HG03097 (cell line): ENCODE measurements at regions not wholly inside any gene's neighbourhood (a gene's known extent, or its start where the extent isn't known, plus 50 kb on each side); places are given as distances from the start of the nearest gene placed in this dataset.
A peak's percentile ranks its signal among the peaks of the same experiment; 100 is the strongest.

Source experiments
- ATAC-seq: cut with Tn5 transposase; IDR thresholded peaks from one replicate; pipeline ENCODE4 v1.9.1; 2021; ENCODE audit not compliant: unreplicated experiment, low FRiP score

DNA sequence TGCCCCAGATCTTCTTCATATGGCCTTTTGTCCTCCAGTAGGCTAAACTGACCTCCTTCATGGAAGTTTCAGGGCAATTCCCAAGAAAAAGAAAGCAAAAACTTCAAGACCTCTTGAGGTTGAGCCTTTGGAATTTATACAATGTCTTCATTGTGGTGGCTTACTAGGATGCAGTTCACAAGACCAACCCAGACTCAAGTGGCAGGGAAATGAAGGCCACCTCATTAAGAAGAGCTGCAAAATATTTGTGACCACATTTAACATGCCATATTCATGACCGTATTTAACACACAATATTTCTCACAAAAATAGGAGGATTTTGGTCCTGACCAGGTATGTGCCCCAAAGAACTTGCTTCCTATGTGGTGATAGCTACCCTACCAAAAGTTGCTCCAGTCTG, 605.5 kb upstream of the PITX2 start:
- ATAC-seq: no peak

DNA sequence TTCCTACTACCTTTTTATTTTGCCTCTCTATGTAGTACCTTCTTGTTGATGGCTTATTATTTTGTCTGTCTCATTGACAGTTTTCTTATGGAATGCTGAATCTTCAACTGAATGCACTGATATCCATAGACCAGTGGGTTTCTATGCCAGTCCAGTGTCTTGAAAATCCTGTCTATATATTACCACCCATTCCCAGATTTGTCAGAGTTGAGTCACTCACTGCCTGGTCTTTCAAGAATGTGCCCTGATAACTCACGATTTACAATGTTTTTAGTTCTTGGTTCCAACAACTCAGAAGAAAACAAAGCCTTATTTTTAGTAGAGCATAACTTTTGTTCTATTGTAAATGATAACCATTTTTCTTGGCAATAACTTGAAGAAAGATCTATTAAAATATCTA, 606.0 kb upstream of the PITX2 start:
- no peak for ATAC-seq

DNA sequence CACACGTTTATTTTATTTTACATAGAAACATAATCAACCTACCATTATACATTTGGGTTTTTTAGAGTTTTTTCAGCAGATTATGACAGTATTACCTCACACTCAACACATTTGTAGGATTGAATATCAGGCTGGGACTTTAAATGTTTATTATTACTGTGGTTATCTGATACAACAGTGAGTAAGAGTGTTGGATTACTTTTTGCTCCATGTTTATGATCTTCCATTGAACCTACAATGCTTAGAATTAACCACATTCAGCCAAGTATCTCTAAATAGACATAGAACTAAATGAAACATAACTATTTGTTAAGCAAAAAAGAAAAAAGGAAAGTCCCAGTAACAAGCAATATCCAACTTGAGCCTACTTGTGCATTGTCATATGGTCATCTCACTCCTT, 607.4 kb upstream of the PITX2 start:
- no peak for ATAC-seq

DNA sequence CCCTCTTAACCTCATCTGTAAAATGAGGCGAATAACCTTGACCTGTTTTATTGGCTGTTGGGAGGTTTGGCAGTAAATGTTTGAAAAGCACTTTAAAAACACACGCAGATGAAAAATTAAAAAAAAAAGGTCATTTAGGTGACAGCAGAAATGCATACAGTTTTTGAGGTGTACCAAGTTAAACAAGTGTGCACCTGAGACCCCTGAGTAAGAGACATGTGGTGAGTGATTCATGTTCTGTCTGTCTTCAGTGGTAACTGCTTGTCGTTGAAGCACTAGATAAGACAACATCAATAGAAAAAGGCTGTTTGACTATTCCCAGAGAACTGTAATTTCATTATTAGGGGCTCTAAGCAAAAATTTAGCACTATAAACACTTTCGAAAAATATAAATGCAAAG, 608.4 kb upstream of the PITX2 start:
- ATAC-seq: no peak

DNA sequence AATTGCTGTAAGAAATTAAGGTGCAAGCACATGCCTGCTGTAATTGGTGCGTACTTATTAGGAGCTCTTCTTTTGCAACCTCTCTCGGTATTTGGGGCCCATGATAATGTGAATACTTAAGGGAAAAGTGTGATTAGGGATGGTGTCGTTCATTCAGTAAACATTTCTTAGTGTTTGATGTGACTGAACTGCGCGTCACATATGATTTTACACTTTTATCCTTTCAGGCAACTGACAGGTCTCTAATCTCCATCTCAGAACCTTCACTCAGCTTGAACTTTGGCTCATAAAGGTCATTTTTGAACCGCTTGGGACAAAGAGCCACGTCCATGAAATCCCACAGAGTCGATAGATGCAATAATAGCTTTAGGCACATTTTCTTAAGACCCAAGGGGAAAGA, 612.1 kb upstream of the PITX2 start:
- ATAC-seq: no peak

DNA sequence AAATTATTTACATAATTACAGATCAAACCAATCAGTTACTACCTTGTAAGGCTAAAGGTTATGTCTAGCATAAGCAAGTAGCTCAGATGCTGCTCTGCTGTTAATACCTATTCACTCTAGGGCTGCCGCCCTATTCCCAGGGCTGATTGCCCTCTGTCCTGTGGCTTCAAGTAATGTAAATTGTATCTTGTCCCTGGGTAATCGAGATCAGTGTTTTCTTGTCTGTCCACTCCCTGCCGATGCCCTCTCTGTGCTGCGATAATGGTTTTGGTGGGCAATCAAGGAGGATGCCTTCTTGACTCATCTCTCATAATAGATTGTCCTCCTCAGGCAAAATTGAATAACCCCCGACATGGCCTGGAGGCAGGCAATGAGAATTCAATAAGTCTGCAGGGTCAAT, 641.0 kb upstream of the PITX2 start:
- no peak for ATAC-seq

DNA sequence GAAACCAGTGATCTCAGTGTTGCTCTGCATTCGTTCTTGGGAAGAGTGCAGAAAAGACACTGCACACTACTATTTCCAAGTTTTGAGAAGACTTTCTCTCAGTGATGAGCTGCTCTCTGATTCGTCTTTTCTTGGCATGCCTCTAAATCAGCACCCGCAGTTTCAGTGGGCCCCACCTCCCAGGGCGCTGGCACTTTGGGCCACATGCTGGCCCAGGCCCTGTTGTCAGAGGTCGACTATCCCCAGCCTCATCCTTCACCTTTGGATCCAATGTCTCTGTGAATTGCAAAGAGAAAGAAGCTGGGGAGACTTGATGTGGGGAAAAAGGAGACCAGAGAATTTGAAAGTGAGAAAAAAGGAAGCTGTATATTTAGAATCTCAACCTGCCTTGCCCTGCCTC, 644.1 kb upstream of the PITX2 start:
- ATAC-seq: no peak

DNA sequence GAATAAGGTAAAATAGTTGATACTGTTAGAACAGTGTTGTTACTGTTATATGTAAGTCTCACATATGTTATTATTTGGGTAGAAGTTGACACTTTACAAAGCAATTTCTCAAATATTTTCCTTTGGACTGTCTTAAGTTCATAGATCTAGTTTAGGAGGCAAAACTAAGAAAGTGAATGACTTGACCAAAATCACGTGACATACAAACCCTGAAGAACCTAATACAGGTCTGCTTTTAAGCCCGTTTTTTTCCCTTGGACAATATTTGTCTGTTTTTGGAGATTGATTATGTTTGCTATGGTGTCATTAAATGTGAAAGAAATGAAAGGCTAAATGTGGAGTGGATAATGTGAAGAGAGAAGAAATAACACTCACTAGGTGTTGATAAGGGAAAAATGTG, 644.9 kb upstream of the PITX2 start:
- ATAC-seq: no peak

DNA sequence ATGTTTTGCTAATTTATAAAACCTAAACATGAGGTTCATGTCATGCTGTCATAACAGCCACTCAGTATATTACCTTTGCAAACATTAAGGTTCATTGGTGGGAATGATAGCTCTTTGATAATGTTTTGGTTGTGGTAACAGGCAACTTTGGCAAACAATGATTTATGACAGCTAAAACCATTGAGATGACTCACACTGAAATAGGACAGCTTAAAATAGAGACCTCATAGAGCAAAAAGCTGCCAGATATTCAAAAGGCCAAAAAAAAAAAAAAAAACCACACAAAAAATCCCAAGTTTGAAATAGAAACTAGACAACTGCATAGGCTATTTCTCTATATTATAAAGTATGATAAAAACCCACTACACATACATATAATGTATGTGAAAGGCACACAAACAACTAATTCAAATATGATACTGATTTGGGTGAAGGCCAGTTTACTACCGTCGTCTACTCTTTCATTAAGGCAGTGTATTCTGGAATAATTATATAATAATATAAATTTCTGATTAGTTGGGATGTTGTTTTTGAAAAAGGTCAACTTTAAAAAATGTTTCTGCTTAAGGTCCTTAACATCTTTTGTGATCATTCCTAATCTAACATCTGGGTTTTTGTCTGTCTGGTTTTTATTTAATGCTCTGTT, 646.0 kb upstream of the PITX2 start:
- no peak for ATAC-seq

DNA sequence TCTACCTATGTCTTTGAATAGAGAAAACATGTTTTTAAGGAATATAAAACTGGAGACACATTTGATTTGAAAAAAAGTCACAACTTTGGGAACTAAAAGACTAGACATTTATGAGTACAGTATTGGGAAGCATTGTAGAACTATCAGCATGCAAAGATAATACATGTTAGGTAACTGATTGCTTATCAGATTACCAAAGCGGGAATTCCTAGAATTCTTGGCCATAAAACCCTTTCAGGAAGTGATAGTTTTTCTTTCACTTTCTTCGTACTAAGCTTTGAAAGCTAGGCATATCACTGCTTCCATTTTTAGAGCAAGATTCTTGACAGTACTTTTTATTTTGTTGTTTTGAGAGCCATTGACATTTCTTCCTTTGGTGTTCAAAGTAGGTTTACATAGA, 646.6 kb upstream of the PITX2 start:
- ATAC-seq: no peak

DNA sequence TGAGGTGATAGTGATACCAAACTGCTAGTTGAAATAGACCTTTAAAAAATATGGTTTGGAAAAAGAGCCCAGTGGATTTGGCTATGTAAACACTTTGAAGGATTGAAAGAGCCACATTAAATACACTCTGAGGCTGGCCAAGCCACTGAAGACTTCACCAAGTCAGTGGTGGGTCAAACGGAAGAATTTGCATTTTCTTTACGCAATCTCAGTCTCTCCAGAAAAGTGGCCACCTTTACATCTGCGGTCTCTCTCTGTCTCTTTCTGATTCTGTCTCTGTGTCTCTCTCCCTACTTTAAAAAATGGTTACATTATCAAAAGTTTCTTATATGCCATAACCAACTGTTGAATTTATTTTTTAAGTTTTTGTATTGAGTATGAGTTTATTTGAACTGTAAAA, 651.2 kb upstream of the PITX2 start:
- ATAC-seq: no peak

DNA sequence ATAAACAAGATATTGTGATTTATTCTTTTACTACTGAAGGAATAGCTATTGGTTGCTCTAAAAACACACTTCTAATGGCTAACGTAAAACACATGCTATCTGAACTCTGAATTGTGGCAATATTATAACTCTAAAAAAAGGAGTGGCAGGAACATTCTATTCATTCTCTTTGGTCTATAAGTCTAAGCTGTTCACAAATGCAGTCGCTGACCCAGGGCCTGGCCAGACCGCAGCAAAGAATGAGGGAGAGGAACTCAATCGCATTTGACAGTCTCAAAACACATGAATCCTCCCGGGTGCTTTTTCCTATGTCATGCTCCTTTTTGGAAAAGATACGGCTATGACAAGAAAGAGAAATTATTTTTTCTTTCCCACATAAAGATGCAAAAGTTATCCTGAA, 651.6 kb upstream of the PITX2 start:
- no peak for ATAC-seq

DNA sequence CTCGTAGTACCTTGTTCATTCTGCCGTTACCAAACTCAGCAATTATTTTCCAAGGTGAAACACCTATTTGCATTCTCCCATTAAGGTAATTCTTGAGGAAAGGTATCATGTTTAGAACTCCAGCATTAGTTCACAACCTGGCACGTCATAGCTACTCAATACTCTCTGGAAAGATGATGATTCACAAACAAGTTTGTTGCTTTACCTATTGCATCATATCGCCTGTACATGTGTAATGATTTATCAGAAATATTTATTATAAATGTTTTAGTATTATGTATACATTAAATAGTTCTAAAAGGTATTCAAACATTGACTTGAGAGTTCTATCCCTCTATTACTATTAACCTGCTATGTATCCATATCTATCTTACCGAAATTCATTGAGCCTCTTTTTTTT, 658.3 kb upstream of the PITX2 start:
- ATAC-seq: no peak

DNA sequence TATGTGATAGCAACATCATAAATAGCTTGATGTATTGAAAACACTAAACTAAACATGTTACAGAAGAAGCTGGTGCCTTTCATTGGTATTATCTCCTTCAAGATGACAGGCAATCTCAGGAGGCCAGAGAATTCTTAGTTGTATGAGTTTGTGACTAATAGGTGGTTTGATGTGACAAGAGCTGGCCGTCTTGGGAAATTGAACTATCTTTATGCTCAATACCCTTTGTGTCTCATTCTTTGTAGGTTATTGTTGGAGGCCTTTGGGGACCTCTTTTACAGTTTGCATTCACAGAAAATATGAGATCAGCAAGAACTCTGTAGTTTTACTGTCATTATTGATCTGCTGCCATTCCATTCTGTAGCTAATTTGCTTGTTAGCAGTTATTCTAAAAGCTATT, 659.2 kb upstream of the PITX2 start:
- ATAC-seq: no peak

DNA sequence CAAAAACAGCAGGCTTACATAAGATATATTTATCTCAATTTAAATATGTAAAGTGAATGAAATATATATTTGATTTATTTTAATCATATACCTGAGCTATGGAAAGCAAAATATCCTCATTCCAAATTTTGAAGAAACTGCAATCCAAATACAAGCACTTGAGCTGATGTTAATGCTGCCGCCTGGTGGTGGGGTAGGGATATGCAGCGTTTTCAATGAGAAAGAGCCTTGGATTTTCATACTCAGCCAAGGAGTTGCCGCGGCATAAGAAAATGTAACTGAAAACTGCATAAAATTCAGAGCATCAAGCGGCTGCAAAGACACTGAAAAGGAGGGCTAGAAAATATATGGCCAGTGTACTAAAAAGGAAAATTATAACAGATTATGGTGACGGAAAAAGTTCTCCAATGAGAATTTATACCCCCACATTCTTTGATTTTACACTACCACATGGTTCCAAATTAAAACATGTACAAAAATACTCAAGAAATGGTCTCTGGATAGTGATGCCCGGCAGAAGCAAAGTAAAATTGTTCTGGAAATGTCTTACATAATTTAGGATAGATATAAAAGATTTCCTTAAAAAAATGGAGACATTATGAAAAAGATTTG, 660.3 kb upstream of the PITX2 start:
- peak; percentile 73 for ATAC-seq

DNA sequence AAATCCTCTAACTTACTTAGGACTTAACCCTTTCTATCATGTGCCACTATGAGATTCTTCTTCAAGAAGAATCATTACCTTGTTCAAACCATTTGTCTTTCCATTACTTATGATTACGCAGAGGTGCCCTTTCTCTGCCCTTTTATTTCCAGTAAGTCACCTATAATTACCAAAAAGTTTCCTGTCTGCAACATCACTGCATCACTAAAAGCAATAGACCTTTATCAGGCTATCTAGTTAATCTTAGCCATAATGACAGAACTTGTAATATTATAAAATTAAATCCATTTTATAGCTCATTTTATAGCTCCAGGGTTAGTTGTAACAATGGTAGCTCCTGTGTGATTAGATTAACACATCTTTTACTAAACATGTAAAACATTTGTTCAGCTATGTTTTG, 673.6 kb upstream of the PITX2 start:
- no peak for ATAC-seq

DNA sequence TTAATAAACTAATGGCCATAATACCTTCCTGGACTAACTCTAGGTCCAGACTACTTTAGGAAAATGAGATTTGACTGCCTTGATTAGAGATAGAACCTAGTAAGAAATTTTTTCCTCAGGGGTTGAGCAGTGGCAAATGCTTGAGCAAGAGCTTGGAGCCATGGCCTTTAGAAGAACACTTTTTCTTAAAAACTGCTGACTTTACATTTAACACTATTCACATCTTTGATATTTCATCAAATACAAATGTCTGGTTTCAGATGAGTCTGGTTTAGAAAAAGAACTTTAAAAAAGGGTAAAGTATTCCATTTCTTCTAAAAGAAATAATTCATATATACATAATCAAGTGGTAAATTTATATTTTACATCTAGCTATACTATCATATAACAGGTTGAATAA, 680.9 kb upstream of the PITX2 start:
- ATAC-seq: no peak

DNA sequence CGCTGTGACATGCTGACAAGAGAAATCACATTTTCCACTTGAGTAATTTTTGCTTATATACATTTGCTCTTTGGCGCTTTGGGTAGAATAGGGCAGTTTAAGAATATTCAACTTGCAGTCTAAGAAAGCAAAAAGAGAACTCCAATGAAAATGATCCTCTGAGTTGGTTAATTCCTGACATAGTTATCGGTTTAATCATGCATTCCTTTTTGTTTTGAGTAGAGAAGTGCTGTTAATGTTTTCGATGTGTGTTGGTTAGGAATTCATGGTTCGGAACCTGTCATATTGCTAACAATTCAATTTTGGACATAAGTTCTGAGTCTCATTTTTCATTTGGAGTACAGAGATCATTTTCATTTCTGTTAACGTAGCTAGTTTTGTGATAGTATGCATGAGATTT, 700.6 kb upstream of the PITX2 start:
- no peak for ATAC-seq

DNA sequence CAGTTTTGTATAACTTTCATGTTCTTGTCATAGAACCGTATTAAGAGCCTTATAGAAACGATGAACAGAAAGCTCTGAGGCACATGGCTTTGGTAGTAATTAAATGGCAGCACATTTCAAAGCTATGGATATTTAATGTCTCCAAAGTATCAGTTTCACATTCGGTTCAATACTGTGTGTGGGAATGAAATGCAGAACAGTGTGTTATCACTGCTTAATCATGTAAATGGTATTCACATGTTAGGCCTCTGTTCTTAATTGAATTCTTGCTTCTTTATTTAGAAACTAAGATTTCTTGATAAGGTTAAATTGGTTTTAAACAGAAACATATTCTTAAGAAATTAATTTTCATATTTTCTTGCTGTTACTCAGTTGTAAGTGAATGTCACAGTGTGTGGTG, 701.0 kb upstream of the PITX2 start:
- ATAC-seq: no peak

DNA sequence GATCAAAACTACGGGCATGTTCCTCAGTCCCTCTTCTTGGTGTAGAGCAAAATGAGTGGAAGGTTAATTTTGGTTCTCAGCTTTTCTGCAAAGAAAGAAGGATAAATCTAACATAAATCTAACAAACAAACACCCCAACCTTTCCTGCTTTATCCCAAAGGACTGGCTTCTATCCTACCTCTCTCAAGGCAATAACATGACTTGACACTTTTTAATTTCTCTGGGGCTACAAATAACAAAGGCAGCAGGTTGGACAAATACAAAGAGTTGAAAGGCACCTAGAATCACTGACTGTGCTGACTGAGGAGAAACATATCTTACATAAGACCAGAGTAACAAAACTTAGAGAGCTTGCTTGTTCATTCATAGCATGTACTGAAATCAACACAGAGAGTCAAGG, 703.6 kb upstream of the PITX2 start:
- ATAC-seq: no peak

DNA sequence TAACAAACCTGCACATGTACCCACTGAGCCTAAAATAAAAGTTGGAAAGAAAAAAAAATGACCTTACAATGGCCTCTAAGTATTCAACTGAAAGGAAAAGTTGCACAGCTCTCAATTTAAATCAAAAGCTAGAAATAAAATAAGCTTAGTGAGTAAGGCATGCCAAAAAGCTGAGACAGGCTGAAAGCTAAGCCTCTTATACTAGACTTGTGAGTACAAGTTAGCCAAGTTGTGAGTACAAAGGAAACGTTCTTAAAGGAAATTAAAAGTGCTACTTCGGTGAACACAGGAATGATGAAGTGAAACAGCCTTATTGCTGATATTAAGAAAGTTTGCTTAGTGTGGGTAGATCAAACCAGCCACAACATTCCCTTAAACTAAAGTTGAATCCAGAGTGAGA, 707.9 kb upstream of the PITX2 start:
- ATAC-seq: no peak

DNA sequence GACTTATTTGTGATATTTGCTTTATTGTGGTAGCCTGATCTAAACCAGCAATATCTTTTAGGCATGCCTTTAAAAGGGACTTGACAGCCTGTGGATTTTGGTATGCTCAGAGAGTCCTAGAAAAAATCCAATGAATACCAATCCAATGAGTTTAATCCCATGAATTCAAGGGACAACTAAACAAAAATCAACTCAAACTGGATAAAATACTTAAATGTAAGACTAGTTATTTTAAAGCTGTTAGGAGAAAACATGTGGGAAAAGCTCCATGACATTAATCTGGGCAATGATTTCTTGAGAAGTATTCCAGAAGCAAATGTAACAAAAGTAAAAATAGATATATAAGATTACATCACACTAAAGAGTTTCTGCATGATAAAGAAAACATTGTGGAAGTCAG, 711.5 kb upstream of the PITX2 start:
- ATAC-seq: no peak
